ENCODE measurements at regions not wholly inside any gene's neighbourhood (a gene's known extent, or its start where the extent isn't known, plus 50 kb on each side); places are given as distances from the start of the nearest gene placed in this dataset.
"Not testable (repeated sequence)": the region's sequence is repeated elsewhere in the genome, so short reads cannot be mapped to it uniquely, and the experiment has no call there.

GRCh38 chr5:99315413-99316183, 386.8 kb upstream of the CHD1 start:
- no peak for DNase-seq (ENCODE audit: low spot score)

GRCh38 chr5:99314721-99315120, 385.9 kb upstream of the CHD1 start:
- no peak for DNase-seq (ENCODE audit: low spot score)

GRCh38 chr5:99308131-99308530, 379.3 kb upstream of the CHD1 start:
- no peak for DNase-seq (ENCODE audit: low spot score)

GRCh38 chr5:99305045-99305580, 376.3 kb upstream of the CHD1 start:
- no peak for DNase-seq (ENCODE audit: low spot score)

- no peak for DNase-seq (ENCODE audit: low spot score)
Measured at GRCh38 chr5:99285606-99286005, 356.8 kb upstream of the CHD1 start.

GRCh38 chr5:99275128-99275527, 346.3 kb upstream of the CHD1 start:
- DNase-seq (ENCODE audit: low spot score), result no peak

GRCh38 chr5:99272576-99272975, 343.8 kb upstream of the CHD1 start:
- no peak for DNase-seq (ENCODE audit: low spot score)

GRCh38 chr5:99258819-99259218, 330.0 kb upstream of the CHD1 start:
- DNase-seq (ENCODE audit: low spot score), result no peak

GRCh38 chr5:99248066-99248465, 319.3 kb upstream of the CHD1 start:
- DNase-seq (ENCODE audit: low spot score), result no peak

- DNase-seq (ENCODE audit: low spot score), result no peak
Measured at GRCh38 chr5:99247346-99247745, 318.5 kb upstream of the CHD1 start.

GRCh38 chr5:99243111-99243510, 314.3 kb upstream of the CHD1 start:
- DNase-seq (ENCODE audit: low spot score), result peak; percentile 14

GRCh38 chr5:99239826-99240360, 311.1 kb upstream of the CHD1 start:
- no peak for DNase-seq (ENCODE audit: low spot score)

GRCh38 chr5:99191206-99191745, 262.5 kb upstream of the CHD1 start:
- no peak for DNase-seq (ENCODE audit: low spot score)

GRCh38 chr5:99187611-99188010, 258.8 kb upstream of the CHD1 start:
- DNase-seq (ENCODE audit: low spot score), result no peak

GRCh38 chr5:99179206-99179605, 250.4 kb upstream of the CHD1 start:
- DNase-seq (ENCODE audit: low spot score), result peak; percentile 13

- DNase-seq (ENCODE audit: low spot score), result no peak
Measured at GRCh38 chr5:99177796-99178195, 249.0 kb upstream of the CHD1 start.

- DNase-seq (ENCODE audit: low spot score), result no peak
Measured at GRCh38 chr5:99176186-99176585, 247.4 kb upstream of the CHD1 start.

- no peak for DNase-seq (ENCODE audit: low spot score)
Measured at GRCh38 chr5:99169309-99169708, 240.5 kb upstream of the CHD1 start.

GRCh38 chr5:99161538-99161937, 232.7 kb upstream of the CHD1 start:
- not testable (repeated sequence) for DNase-seq (ENCODE audit: low spot score)

GRCh38 chr5:99156688-99157087, 227.9 kb upstream of the CHD1 start:
- no peak for DNase-seq (ENCODE audit: low spot score)

- not testable (repeated sequence) for DNase-seq (ENCODE audit: low spot score)
Measured at GRCh38 chr5:99143283-99143795, 214.5 kb upstream of the CHD1 start.

- no peak for DNase-seq (ENCODE audit: low spot score)
Measured at GRCh38 chr5:99141534-99142128, 212.8 kb upstream of the CHD1 start.

GRCh38 chr5:99138911-99139310, 210.1 kb upstream of the CHD1 start:
- no peak for DNase-seq (ENCODE audit: low spot score)
